ENCODE measurements at regions not wholly inside any gene's neighbourhood (a gene's known extent, or its start where the extent isn't known, plus 50 kb on each side); places are given as distances from the start of the nearest gene placed in this dataset.
A peak's percentile ranks its signal among the peaks of the same experiment; 100 is the strongest.
"Not testable (repeated sequence)": the region's sequence is repeated elsewhere in the genome, so short reads cannot be mapped to it uniquely, and the experiment has no call there.

- Mint-ChIP-seq H3K4me1 (ENCODE audit: low read depth) (peaks cover 8% of the 10 kb centered on the region), H3K4me3 (no peak overlapping the region), H3K9me3 (no peaks in the 10 kb centered on the region), H3K27me3 (ENCODE audit: low read depth) (no peaks in the 10 kb centered on the region), H3K27ac (no peak overlapping the region), H3K36me3 (ENCODE audit: low read depth) (no peaks in the 10 kb centered on the region)
- DNase-seq (ENCODE audit: low spot score): no peak
Observed at GRCh38 chr3:139120086-139121056, 75.7 kb upstream of the PRR23C start.

- H3K36me3 Mint-ChIP-seq (ENCODE audit: low read depth): no peaks in the 10 kb centered on the region
- no peaks in the 10 kb centered on the region for H3K9me3 Mint-ChIP-seq
- H3K27me3 Mint-ChIP-seq (ENCODE audit: low read depth): no peaks in the 10 kb centered on the region
- no peak overlapping the region for H3K4me3 Mint-ChIP-seq
- peaks cover 8% of the 10 kb centered on the region for H3K4me1 Mint-ChIP-seq (ENCODE audit: low read depth)
- DNase-seq (ENCODE audit: low spot score): no peak
- no peak overlapping the region for H3K27ac Mint-ChIP-seq
Observed at GRCh38 chr3:139121513-139122220, 77.0 kb upstream of the PRR23C start.

GRCh38 chr3:139122221-139122581, 77.5 kb upstream of the PRR23C start:
- DNase-seq (ENCODE audit: low spot score): no peak
- Mint-ChIP-seq H3K9me3 (no peaks in the 10 kb centered on the region), H3K4me3 (no peak overlapping the region), H3K27me3 (ENCODE audit: low read depth) (no peaks in the 10 kb centered on the region), H3K36me3 (ENCODE audit: low read depth) (no peaks in the 10 kb centered on the region), H3K27ac (no peak overlapping the region), H3K4me1 (ENCODE audit: low read depth) (peaks cover 8% of the 10 kb centered on the region)

GRCh38 chr3:139122612-139123011, 77.9 kb upstream of the PRR23C start:
- Mint-ChIP-seq H3K27ac (no peak overlapping the region), H3K27me3 (ENCODE audit: low read depth) (no peaks in the 10 kb centered on the region), H3K4me3 (no peak overlapping the region), H3K4me1 (ENCODE audit: low read depth) (peaks cover 8% of the 10 kb centered on the region), H3K9me3 (no peaks in the 10 kb centered on the region), H3K36me3 (ENCODE audit: low read depth) (no peaks in the 10 kb centered on the region)
- no peak for DNase-seq (ENCODE audit: low spot score)

- no peaks in the 10 kb centered on the region for H3K36me3 Mint-ChIP-seq (ENCODE audit: low read depth)
Observed at GRCh38 chr3:139123377-139124095, 78.8 kb upstream of the PRR23C start.

GRCh38 chr3:139124197-139124596, 79.5 kb upstream of the PRR23C start:
- H3K27me3 Mint-ChIP-seq (ENCODE audit: low read depth): peaks cover 2% of the 10 kb centered on the region
- DNase-seq (ENCODE audit: low spot score): no peak
- H3K27ac Mint-ChIP-seq: no peak overlapping the region

More at GRCh38 chr3:139123377-139124095, 78.8 kb upstream of the PRR23C start:
- no peak for DNase-seq (ENCODE audit: low spot score)
- Mint-ChIP-seq H3K4me3 (no peak overlapping the region), H3K9me3 (no peaks in the 10 kb centered on the region), H3K27me3 (ENCODE audit: low read depth) (no peaks in the 10 kb centered on the region), H3K27ac (no peak overlapping the region), H3K4me1 (ENCODE audit: low read depth) (peaks cover 9% of the 10 kb centered on the region)

GRCh38 chr3:139127101-139127500, 82.4 kb upstream of the PRR23C start:
- Mint-ChIP-seq H3K9me3 (no peaks in the 10 kb centered on the region), H3K27me3 (ENCODE audit: low read depth) (peaks cover 2% of the 10 kb centered on the region), H3K36me3 (ENCODE audit: low read depth) (no peaks in the 10 kb centered on the region), H3K4me3 (no peak overlapping the region), H3K4me1 (ENCODE audit: low read depth) (peaks cover 6% of the 10 kb centered on the region), H3K27ac (no peak overlapping the region)
- DNase-seq (ENCODE audit: low spot score): peak; percentile 27

More at GRCh38 chr3:139124197-139124596, 79.5 kb upstream of the PRR23C start:
- Mint-ChIP-seq H3K4me3 (no peak overlapping the region), H3K36me3 (ENCODE audit: low read depth) (no peaks in the 10 kb centered on the region), H3K9me3 (no peaks in the 10 kb centered on the region), H3K4me1 (ENCODE audit: low read depth) (peaks cover 14% of the 10 kb centered on the region)

GRCh38 chr3:139127629-139128028, 82.9 kb upstream of the PRR23C start:
- not testable (repeated sequence) for H3K4me3 Mint-ChIP-seq; H3K36me3 Mint-ChIP-seq (ENCODE audit: low read depth); DNase-seq (ENCODE audit: low spot score); H3K27me3 Mint-ChIP-seq (ENCODE audit: low read depth); H3K9me3 Mint-ChIP-seq; H3K4me1 Mint-ChIP-seq (ENCODE audit: low read depth); H3K27ac Mint-ChIP-seq

- Mint-ChIP-seq H3K27ac (no peak overlapping the region), H3K4me3 (no peak overlapping the region)
- no peak for DNase-seq (ENCODE audit: low spot score)
Observed at GRCh38 chr3:139128803-139129202, 84.1 kb upstream of the PRR23C start.

GRCh38 chr3:139129892-139130291, 85.2 kb upstream of the PRR23C start:
- Mint-ChIP-seq H3K4me1 (ENCODE audit: low read depth) (peaks cover 6% of the 10 kb centered on the region), H3K9me3 (no peaks in the 10 kb centered on the region), H3K4me3 (no peak overlapping the region), H3K36me3 (ENCODE audit: low read depth) (no peaks in the 10 kb centered on the region), H3K27ac (no peak overlapping the region), H3K27me3 (ENCODE audit: low read depth) (peaks cover 2% of the 10 kb centered on the region)
- no peak for DNase-seq (ENCODE audit: low spot score)

More at GRCh38 chr3:139128803-139129202, 84.1 kb upstream of the PRR23C start:
- peaks cover 2% of the 10 kb centered on the region for H3K27me3 Mint-ChIP-seq (ENCODE audit: low read depth)
- no peaks in the 10 kb centered on the region for H3K9me3 Mint-ChIP-seq
- H3K36me3 Mint-ChIP-seq (ENCODE audit: low read depth): no peaks in the 10 kb centered on the region
- peaks cover 6% of the 10 kb centered on the region for H3K4me1 Mint-ChIP-seq (ENCODE audit: low read depth)

- Mint-ChIP-seq H3K36me3 (ENCODE audit: low read depth) (no peaks in the 10 kb centered on the region), H3K4me1 (ENCODE audit: low read depth) (peaks cover 6% of the 10 kb centered on the region), H3K9me3 (no peaks in the 10 kb centered on the region), H3K27me3 (ENCODE audit: low read depth) (peaks cover 2% of the 10 kb centered on the region), H3K4me3 (no peak overlapping the region), H3K27ac (no peak overlapping the region)
- DNase-seq (ENCODE audit: low spot score): no peak
Observed at GRCh38 chr3:139130390-139131140, 85.9 kb upstream of the PRR23C start.

- Mint-ChIP-seq H3K4me1 (ENCODE audit: low read depth) (peaks cover 6% of the 10 kb centered on the region), H3K27ac (no peak overlapping the region), H3K27me3 (ENCODE audit: low read depth) (peaks cover 2% of the 10 kb centered on the region), H3K9me3 (no peaks in the 10 kb centered on the region), H3K36me3 (ENCODE audit: low read depth) (no peaks in the 10 kb centered on the region), H3K4me3 (no peak overlapping the region)
- DNase-seq (ENCODE audit: low spot score): no peak
Observed at GRCh38 chr3:139131951-139132350, 87.3 kb upstream of the PRR23C start.

- Mint-ChIP-seq H3K27ac (no peak overlapping the region), H3K36me3 (ENCODE audit: low read depth) (no peaks in the 10 kb centered on the region), H3K27me3 (ENCODE audit: low read depth) (peaks cover 2% of the 10 kb centered on the region), H3K4me1 (ENCODE audit: low read depth) (peaks cover 6% of the 10 kb centered on the region), H3K4me3 (no peak overlapping the region), H3K9me3 (no peaks in the 10 kb centered on the region)
- no peak for DNase-seq (ENCODE audit: low spot score)
Observed at GRCh38 chr3:139132976-139133375, 88.3 kb upstream of the PRR23C start.
